Gastrocnemius medialis (tissue), 4 donors: ENCODE measurements at regions not wholly inside any gene's neighbourhood (a gene's known extent, or its start where the extent isn't known, plus 50 kb on each side); places are given as distances from the start of the nearest gene placed in this dataset.

Experiments used
- ATAC-seq, 2 donors: fragments of 150-250 bp; one replicate each; pipeline ENCODE4 v1.9.1; 2016
- DNase-seq, 2 donors: peaks; one replicate each; pipeline ENCODE4 v3.0.0-alpha.2; 2019
- H3K27ac ChIP-seq, 4 donors: fragments of 200-600 bp; sonication (generic); 1 replicate in 1 of 4; 2 replicates in 3 of 4; pipeline ENCODE4 v1.5.1; 2016 to 2018; ENCODE audit warnings: mild to moderate bottlenecking in 2 of 4, moderate library complexity in 1 of 4
- H3K27me3 ChIP-seq, 3 donors: fragments of 200-600 bp; sonication (generic) in 2 of 3; 1 replicate in 1 of 3; 2 replicates in 2 of 3; pipeline versions ENCODE4 v1.5.1 to v1.6.0; 2016 to 2019; ENCODE audit warnings: mild to moderate bottlenecking in 1 of 3, moderate library complexity in 1 of 3
- H3K36me3 ChIP-seq, 2 donors: fragments of 200-600 bp; sonication (generic) in 1 of 2; one replicate each; pipeline ENCODE4 v1.5.1; 2017 to 2018
- H3K4me1 ChIP-seq, 2 donors: fragments of 200-600 bp; sonication (generic) in 1 of 2; one replicate each; pipeline ENCODE4 v1.5.1; 2016 to 2017; ENCODE audit warnings: mild to moderate bottlenecking in 2 of 2
- H3K4me3 ChIP-seq, 4 donors: fragments of 200-600 bp; sonication (generic) in 3 of 4; 1 replicate in 1 of 4; 2 replicates in 3 of 4; pipeline ENCODE4 v1.5.1; 2016 to 2019; ENCODE audit warnings: mild to moderate bottlenecking in 2 of 4
- H3K9me3 ChIP-seq, 3 donors: fragments of 200-600 bp; sonication (generic) in 2 of 3; 1 replicate in 1 of 3; 2 replicates in 2 of 3; pipeline ENCODE4 v1.5.1; 2016 to 2019
- CTCF ChIP-seq, 5 experiments: fragments of 450-650 bp in 3 of 5; fragments of 200-600 bp in 2 of 5; sonication (generic) in 2 of 5; IDR thresholded peaks in 4 of 5; conservative IDR thresholded peaks in 1 of 5; 1 replicate in 4 of 5; 2 replicates in 1 of 5; pipeline ENCODE4 v1.5.1; 2016 to 2019; ENCODE audit warnings: antibody characterized with exemption in 5 of 5, mild to moderate bottlenecking in 3 of 5, moderate library complexity in 3 of 5
- POLR2A ChIP-seq, 2 donors: fragments of 450-650 bp; IDR thresholded peaks; one replicate each; pipeline ENCODE4 v1.6.1; 2017; ENCODE audit warnings: antibody characterized with exemption in 2 of 2, mild to moderate bottlenecking in 2 of 2, moderate library complexity in 2 of 2
- in situ Hi-C, 4 donors: fragments of 200-750 bp; cut with MboI; loops; one replicate each; pipeline versions ENCODE4 v1.15.0 to v1.8.0; 2017; ENCODE audit warnings: low sequenced_read_pairs in 4 of 4
- intact Hi-C: fragments of 100-400 bp; cut with DNase I; formaldehyde crosslinking; loops from one replicate; pipeline ENCODE4 v1.15.1; 2023; ENCODE audit warnings: low total_unique reads

GRCh38 chr6:90928051-90928450, 341.2 kb upstream of the MAP3K7 start:
- Histone ChIP-seq H3K27ac (no peak overlapping the region), H3K27me3 (no peaks in the 10 kb centered on the region), H3K36me3 (no peaks in the 10 kb centered on the region), H3K9me3 (no peaks in the 10 kb centered on the region), H3K4me1 (no peaks in the 10 kb centered on the region), H3K4me3 (no peak overlapping the region)
- intact Hi-C loops: no loop called here
- TF ChIP-seq CTCF (IDR thresholded peaks at IDR 0.05 in 4 of 5, conservative IDR thresholded peaks at IDR 0.05 in 1 of 5) (no peak), POLR2A (IDR thresholded peaks at IDR 0.05) (no peak)
- ATAC-seq (no peak), DNase-seq (no peak)
- in situ Hi-C loops: no loop called here

- TF ChIP-seq CTCF (IDR thresholded peaks at IDR 0.05 in 4 of 5, conservative IDR thresholded peaks at IDR 0.05 in 1 of 5) (no peak), POLR2A (IDR thresholded peaks at IDR 0.05) (no peak)
- in situ Hi-C loops (no loop called here), intact Hi-C loops (no loop called here)
Measured at GRCh38 chr6:90925726-90926125, 338.9 kb upstream of the MAP3K7 start.

DNA sequence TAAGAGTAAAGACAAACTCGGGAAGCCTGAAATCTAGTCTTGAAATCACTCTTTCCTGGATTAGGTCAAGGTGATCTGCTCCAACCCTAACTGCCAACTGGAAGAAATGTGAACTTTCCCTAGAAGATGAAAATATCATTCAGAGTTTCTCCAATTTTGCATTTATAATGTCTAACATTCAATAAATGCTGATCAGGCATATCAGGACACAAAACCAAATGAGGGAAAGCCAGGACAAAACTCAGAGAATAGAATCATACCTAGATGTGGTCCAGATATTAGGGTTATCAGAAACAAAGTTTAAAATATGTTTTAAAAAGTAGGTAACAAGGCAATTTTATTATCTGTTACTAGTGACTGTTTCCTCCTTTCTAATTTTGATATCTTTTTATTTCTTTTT, 335.5 kb upstream of the MAP3K7 start:
- Histone ChIP-seq H3K4me1 (no peaks in the 10 kb centered on the region), H3K27ac (no peak overlapping the region), H3K27me3 (no peaks in the 10 kb centered on the region), H3K36me3 (no peaks in the 10 kb centered on the region), H3K4me3 (no peak overlapping the region), H3K9me3 (no peaks in the 10 kb centered on the region)
- in situ Hi-C loops (no loop called here), intact Hi-C loops (no loop called here)
- ATAC-seq (no peak), DNase-seq (no peak)
- TF ChIP-seq POLR2A (IDR thresholded peaks at IDR 0.05) (no peak), CTCF (IDR thresholded peaks at IDR 0.05 in 4 of 5, conservative IDR thresholded peaks at IDR 0.05 in 1 of 5) (no peak)

More at GRCh38 chr6:90925726-90926125, 338.9 kb upstream of the MAP3K7 start:
- Histone ChIP-seq H3K4me3 (no peak overlapping the region), H3K9me3 (no peaks in the 10 kb centered on the region), H3K27ac (no peak overlapping the region), H3K4me1 (no peaks in the 10 kb centered on the region), H3K27me3 (no peaks in the 10 kb centered on the region), H3K36me3 (no peaks in the 10 kb centered on the region)
- DNase-seq: no peak
- no peak for ATAC-seq

- Histone ChIP-seq H3K9me3 (no peaks in the 10 kb centered on the region), H3K27me3 (no peaks in the 10 kb centered on the region), H3K4me3 (no peak overlapping the region), H3K27ac (no peak overlapping the region), H3K36me3 (no peaks in the 10 kb centered on the region), H3K4me1 (no peaks in the 10 kb centered on the region)
- ATAC-seq (no peak), DNase-seq (no peak)
- intact Hi-C loops (no loop called here), in situ Hi-C loops (no loop called here)
- TF ChIP-seq CTCF (IDR thresholded peaks at IDR 0.05 in 4 of 5, conservative IDR thresholded peaks at IDR 0.05 in 1 of 5): no peak
- TF ChIP-seq POLR2A (IDR thresholded peaks at IDR 0.05): no peak
Measured at GRCh38 chr6:90918361-90918760, 331.5 kb upstream of the MAP3K7 start.

GRCh38 chr6:90917376-90917775, 330.5 kb upstream of the MAP3K7 start:
- Histone ChIP-seq H3K4me3 (no peak overlapping the region), H3K36me3 (no peaks in the 10 kb centered on the region), H3K27me3 (no peaks in the 10 kb centered on the region), H3K9me3 (no peaks in the 10 kb centered on the region), H3K4me1 (no peaks in the 10 kb centered on the region), H3K27ac (no peak overlapping the region)
- no peak for DNase-seq
- intact Hi-C loops (no loop called here), in situ Hi-C loops (no loop called here)
- no peak for ATAC-seq
- TF ChIP-seq CTCF (IDR thresholded peaks at IDR 0.05 in 4 of 5, conservative IDR thresholded peaks at IDR 0.05 in 1 of 5) (no peak), POLR2A (IDR thresholded peaks at IDR 0.05) (no peak)
